Upper lobe of left lung (tissue), 4 donors: ENCODE measurements at regions not wholly inside any gene's neighbourhood (a gene's known extent, or its start where the extent isn't known, plus 50 kb on each side); places are given as distances from the start of the nearest gene placed in this dataset.
"Not testable (repeated sequence)": the region's sequence is repeated elsewhere in the genome, so short reads cannot be mapped to it uniquely, and the experiment has no call there.

Experiments used
- EP300 ChIP-seq, 4 donors: sonication (generic); formaldehyde crosslinking; IDR thresholded peaks; one replicate each; pipeline ENCODE4 v1.5.1; 2017; ENCODE audit warnings: antibody characterized with exemption in 4 of 4, control low read depth in 2 of 4
- POLR2A ChIP-seq, 4 donors: fragments of 450-650 bp; IDR thresholded peaks; one replicate each; pipeline ENCODE4 v1.5.1; 2016 to 2017; ENCODE audit warnings: antibody characterized with exemption in 4 of 4, mild to moderate bottlenecking in 2 of 4
- POLR2AphosphoS5 ChIP-seq, 2 donors: sonication (generic); formaldehyde crosslinking; IDR thresholded peaks; one replicate each; pipeline ENCODE4 v1.5.1; 2017; ENCODE audit warnings: antibody characterized with exemption in 2 of 2
- TF ChIP-seq, protein P1 (sequence below), 6 experiments: fragments of 450-650 bp in 4 of 6; fragments of 200-600 bp in 2 of 6; sonication (generic) in 2 of 6; IDR thresholded peaks; one replicate each; pipeline ENCODE4 v1.5.1; 2016 to 2019; ENCODE audit warnings: antibody characterized with exemption in 6 of 6

DNA sequence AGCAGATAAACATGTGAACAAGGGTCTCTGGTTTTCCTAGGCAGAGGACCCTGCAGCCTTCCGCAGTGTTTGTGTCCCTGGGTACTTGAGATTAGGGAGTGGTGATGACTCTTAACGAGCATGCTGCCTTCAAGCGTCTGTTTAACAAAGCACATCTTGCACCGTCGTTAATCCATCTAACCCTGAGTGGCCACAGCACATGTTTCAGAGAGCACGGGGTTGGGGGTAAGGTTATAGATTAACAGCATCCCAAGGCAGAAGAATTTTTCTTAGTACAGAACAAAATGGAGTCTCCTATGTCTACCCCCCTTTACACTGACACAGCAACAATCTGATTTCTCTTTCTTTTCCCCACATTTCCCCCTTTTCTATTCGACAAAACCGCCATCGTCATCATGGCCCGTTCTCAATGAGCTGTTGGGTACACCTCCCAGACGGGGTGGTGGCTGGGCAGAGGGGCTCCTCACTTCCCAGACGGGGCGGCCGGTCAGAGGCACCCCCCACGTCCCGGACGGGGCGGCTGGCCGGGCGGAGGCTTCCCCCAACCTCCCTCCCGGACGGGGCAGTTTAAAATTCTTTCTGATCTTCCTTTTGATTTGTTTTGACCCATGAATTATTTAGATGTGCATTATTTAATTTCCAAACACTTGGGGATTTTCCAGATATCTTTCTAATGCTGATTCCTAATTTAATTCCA, 171.7 kb upstream of the RAB6C start:
- not testable (repeated sequence) for TF ChIP-seq POLR2A, POLR2AphosphoS5, EP300 (IDR thresholded peaks at IDR 0.05)
- TF ChIP-seq, protein P1, sequence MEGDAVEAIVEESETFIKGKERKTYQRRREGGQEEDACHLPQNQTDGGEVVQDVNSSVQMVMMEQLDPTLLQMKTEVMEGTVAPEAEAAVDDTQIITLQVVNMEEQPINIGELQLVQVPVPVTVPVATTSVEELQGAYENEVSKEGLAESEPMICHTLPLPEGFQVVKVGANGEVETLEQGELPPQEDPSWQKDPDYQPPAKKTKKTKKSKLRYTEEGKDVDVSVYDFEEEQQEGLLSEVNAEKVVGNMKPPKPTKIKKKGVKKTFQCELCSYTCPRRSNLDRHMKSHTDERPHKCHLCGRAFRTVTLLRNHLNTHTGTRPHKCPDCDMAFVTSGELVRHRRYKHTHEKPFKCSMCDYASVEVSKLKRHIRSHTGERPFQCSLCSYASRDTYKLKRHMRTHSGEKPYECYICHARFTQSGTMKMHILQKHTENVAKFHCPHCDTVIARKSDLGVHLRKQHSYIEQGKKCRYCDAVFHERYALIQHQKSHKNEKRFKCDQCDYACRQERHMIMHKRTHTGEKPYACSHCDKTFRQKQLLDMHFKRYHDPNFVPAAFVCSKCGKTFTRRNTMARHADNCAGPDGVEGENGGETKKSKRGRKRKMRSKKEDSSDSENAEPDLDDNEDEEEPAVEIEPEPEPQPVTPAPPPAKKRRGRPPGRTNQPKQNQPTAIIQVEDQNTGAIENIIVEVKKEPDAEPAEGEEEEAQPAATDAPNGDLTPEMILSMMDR (IDR thresholded peaks at IDR 0.05): not testable (repeated sequence)
